Hepatocyte (in vitro differentiated cells): ENCODE measurements at regions not wholly inside any gene's neighbourhood (a gene's known extent, or its start where the extent isn't known, plus 50 kb on each side); places are given as distances from the start of the nearest gene placed in this dataset.

ENCODE experiments used
- DNase-seq: peaks from one replicate; pipeline ENCODE4 v3.0.0-alpha.2; 2016; ENCODE audit warnings: low spot score
- H2AFZ ChIP-seq: fragments of 200-600 bp; sonication (generic); 2 replicates; pipeline ENCODE4 v1.6.0; 2016; ENCODE audit warnings: antibody characterized with exemption, mild to moderate bottlenecking
- H3K27ac ChIP-seq: fragments of 200-600 bp; sonication (generic); 2 replicates; pipeline ENCODE4 v1.5.1; 2016; ENCODE audit warnings: mild to moderate bottlenecking
- H3K27me3 ChIP-seq: fragments of 200-600 bp; sonication (generic); 2 replicates; pipeline ENCODE4 v1.6.1; 2016
- H3K36me3 ChIP-seq: fragments of 200-600 bp; sonication (generic); replicated peaks from 2 replicates; pipeline ENCODE4 v1.5.1; 2016; ENCODE audit warnings: low read depth; ENCODE audit not compliant: insufficient read depth
- H3K4me1 ChIP-seq: fragments of 200-600 bp; sonication (generic); 2 replicates; pipeline ENCODE4 v1.5.1; 2016; ENCODE audit warnings: mild to moderate bottlenecking, moderate library complexity; ENCODE audit not compliant: insufficient read depth
- H3K4me2 ChIP-seq: fragments of 200-600 bp; sonication (generic); 2 replicates; pipeline ENCODE4 v1.6.0; 2016
- H3K4me3 ChIP-seq: fragments of 200-600 bp; sonication (generic); 2 replicates; pipeline ENCODE4 v1.5.1; 2016; ENCODE audit warnings: mild to moderate bottlenecking
- H3K79me2 ChIP-seq: fragments of 200-600 bp; sonication (generic); 2 replicates; pipeline ENCODE4 v1.6.0; 2017; ENCODE audit warnings: mild to moderate bottlenecking
- H3K9me2 ChIP-seq: fragments of 200-600 bp; sonication (generic); replicated peaks from 2 replicates; pipeline ENCODE4 v1.6.0; 2017; ENCODE audit warnings: mild to moderate bottlenecking; ENCODE audit not compliant: insufficient read depth
- H3K9me3 ChIP-seq: fragments of 200-600 bp; sonication (generic); 2 replicates; pipeline ENCODE4 v1.5.1; 2016; ENCODE audit warnings: low read depth, mild to moderate bottlenecking
- H4K20me1 ChIP-seq: fragments of 200-600 bp; sonication (generic); 2 replicates; pipeline ENCODE4 v1.6.0; 2016; ENCODE audit warnings: mild to moderate bottlenecking; ENCODE audit not compliant: insufficient read depth, poor library complexity, severe bottlenecking
- CTCF ChIP-seq: fragments of 200-600 bp; sonication (generic); IDR thresholded peaks from 2 replicates; pipeline ENCODE4 v1.5.1; 2016; ENCODE audit warnings: antibody characterized with exemption, mild to moderate bottlenecking; ENCODE audit not compliant: poor library complexity
- EZH2 ChIP-seq: fragments of 200-600 bp; sonication (generic); IDR thresholded peaks from 2 replicates; pipeline ENCODE4 v1.6.1; 2016; ENCODE audit warnings: antibody characterized with exemption, mild to moderate bottlenecking, borderline replicate concordance
- EZH2phosphoT487 ChIP-seq: fragments of 200-600 bp; sonication (generic); IDR thresholded peaks from one replicate; pipeline ENCODE4 v1.6.1; 2018; ENCODE audit warnings: antibody characterized with exemption, mild to moderate bottlenecking, low read depth, moderate library complexity; ENCODE audit not compliant: unreplicated experiment, severe bottlenecking
- WGBS: methylation state at CpG from one replicate; pipeline ENCODE4 v1.1.6; 2016; ENCODE audit warnings: low lambda C conversion rate; ENCODE audit errors: missing lambda C conversion rate; 5-methylcytosine and 5-hydroxymethylcytosine counted together

GRCh38 chr9:73743826-73744225 lies 592.2 kb downstream of the ANXA1 start:
- no peak for DNase-seq
- no peaks in the 10 kb centered on the region for H3K4me1 ChIP-seq
- H3K9me2 ChIP-seq, result no peaks in the 10 kb centered on the region
- H3K79me2 ChIP-seq, result no peaks in the 10 kb centered on the region
- no peak overlapping the region for H2AFZ ChIP-seq
- no peaks in the 10 kb centered on the region for H3K9me3 ChIP-seq
- no peak overlapping the region for H3K27ac ChIP-seq
- H3K27me3 ChIP-seq, result no peaks in the 10 kb centered on the region
- no peak overlapping the region for H3K4me2 ChIP-seq
- H3K4me3 ChIP-seq, result no peak overlapping the region
- H4K20me1 ChIP-seq, result no peaks in the 10 kb centered on the region
- no peak for TF ChIP-seq CTCF
- TF ChIP-seq EZH2phosphoT487, result no peak
- TF ChIP-seq EZH2, result no peak
- 31% methylated on average over 1 of the region's 1 CpG for WGBS
- no peaks in the 10 kb centered on the region for H3K36me3 ChIP-seq

- no peak overlapping the region for H3K27ac ChIP-seq
- no peaks in the 10 kb centered on the region for H4K20me1 ChIP-seq
- no peaks in the 10 kb centered on the region for H3K79me2 ChIP-seq
- no peak overlapping the region for H3K4me3 ChIP-seq
- H3K9me3 ChIP-seq, result no peaks in the 10 kb centered on the region
- no peaks in the 10 kb centered on the region for H3K4me1 ChIP-seq
- TF ChIP-seq CTCF (no peak), EZH2phosphoT487 (no peak), EZH2 (no peak)
- H3K4me2 ChIP-seq, result no peak overlapping the region
- H3K36me3 ChIP-seq, result no peaks in the 10 kb centered on the region
- no peaks in the 10 kb centered on the region for H3K9me2 ChIP-seq
- no peak overlapping the region for H2AFZ ChIP-seq
- H3K27me3 ChIP-seq, result no peaks in the 10 kb centered on the region
- DNase-seq, result no peak
- WGBS, result 87% methylated on average over 3 of the region's 3 CpGs
These were observed 593.9 kb downstream of the ANXA1 start for GRCh38 chr9:73745598-73745997.

GRCh38 chr9:73753171-73753570 lies 601.5 kb downstream of the ANXA1 start:
- no peaks in the 10 kb centered on the region for H3K9me2 ChIP-seq
- no peak overlapping the region for H3K4me3 ChIP-seq
- H3K4me1 ChIP-seq, result no peaks in the 10 kb centered on the region
- H3K27me3 ChIP-seq, result no peaks in the 10 kb centered on the region
- no peaks in the 10 kb centered on the region for H4K20me1 ChIP-seq
- no peak for DNase-seq
- H3K9me3 ChIP-seq, result no peaks in the 10 kb centered on the region
- no peak overlapping the region for H3K4me2 ChIP-seq
- no peak overlapping the region for H2AFZ ChIP-seq
- H3K36me3 ChIP-seq, result no peaks in the 10 kb centered on the region
- H3K27ac ChIP-seq, result no peak overlapping the region
- no peak for TF ChIP-seq EZH2
- TF ChIP-seq EZH2phosphoT487, result no peak
- no peak for TF ChIP-seq CTCF
- H3K79me2 ChIP-seq, result no peaks in the 10 kb centered on the region

GRCh38 chr9:73761905-73762304 lies 610.2 kb downstream of the ANXA1 start:
- H3K4me2 ChIP-seq, result no peak overlapping the region
- H3K36me3 ChIP-seq, result no peaks in the 10 kb centered on the region
- H3K79me2 ChIP-seq, result no peaks in the 10 kb centered on the region
- no peaks in the 10 kb centered on the region for H3K27me3 ChIP-seq
- no peaks in the 10 kb centered on the region for H3K4me1 ChIP-seq
- WGBS, result 96% methylated on average over 4 of the region's 4 CpGs
- no peak for DNase-seq
- no peaks in the 10 kb centered on the region for H4K20me1 ChIP-seq
- no peak overlapping the region for H3K27ac ChIP-seq
- TF ChIP-seq EZH2 (no peak), EZH2phosphoT487 (no peak), CTCF (no peak)
- H3K4me3 ChIP-seq, result no peak overlapping the region
- H2AFZ ChIP-seq, result no peak overlapping the region
- no peaks in the 10 kb centered on the region for H3K9me2 ChIP-seq
- H3K9me3 ChIP-seq, result no peaks in the 10 kb centered on the region
